GM21390 (cell line): ENCODE measurements at regions not wholly inside any gene's neighbourhood (a gene's known extent, or its start where the extent isn't known, plus 50 kb on each side); places are given as distances from the start of the nearest gene placed in this dataset.

Source experiments
- ATAC-seq: cut with Tn5 transposase; IDR thresholded peaks from one replicate; pipeline ENCODE4 v1.9.1; 2021; ENCODE audit not compliant: unreplicated experiment

DNA sequence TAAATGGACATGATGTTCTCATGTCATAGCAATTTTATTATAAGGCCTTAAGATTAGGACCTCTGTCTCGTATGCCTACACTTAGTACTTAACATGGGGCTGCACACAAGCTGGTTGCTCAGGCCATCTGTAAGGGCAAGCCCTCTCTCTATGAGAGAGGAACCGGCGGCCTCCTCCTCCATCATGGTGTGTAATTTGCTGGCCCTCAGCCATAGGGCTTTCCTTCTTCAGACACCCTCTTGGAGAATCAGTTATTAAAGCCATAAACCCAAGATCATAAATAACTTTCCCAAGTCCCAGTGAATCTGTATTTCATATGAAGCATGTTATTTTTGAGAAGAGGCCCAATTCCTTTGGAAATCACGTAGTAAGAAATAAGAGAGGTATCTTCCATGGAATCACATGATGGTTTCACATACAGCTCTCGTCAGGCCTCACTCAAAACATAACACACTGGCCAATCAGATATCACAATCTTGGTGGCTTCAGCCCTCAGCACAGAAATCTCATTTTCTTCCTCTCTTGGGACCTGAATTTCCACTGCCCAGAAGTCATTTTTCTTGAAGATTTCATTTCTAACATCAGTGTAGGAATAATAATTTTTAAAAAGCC, 92.6 kb downstream of the RDH14 start:
- ATAC-seq = no peak

DNA sequence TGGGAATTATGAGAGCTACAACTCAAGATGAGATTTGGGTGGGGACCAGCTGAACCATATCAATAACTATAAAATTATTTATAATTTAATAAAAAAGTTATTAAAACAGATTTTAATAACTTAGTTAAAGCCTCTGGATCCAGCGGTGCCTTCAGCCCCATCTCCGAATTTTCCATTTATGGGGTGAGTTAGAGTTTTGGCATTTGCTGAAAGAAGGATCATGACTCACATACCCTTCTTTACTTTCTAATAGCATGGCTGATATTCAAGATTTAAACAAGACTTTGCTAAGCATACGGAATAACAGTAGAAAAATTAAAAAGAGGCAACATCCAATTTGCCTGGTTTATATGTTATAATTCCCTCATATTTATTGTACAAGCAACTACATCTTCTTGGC, 94.5 kb downstream of the RDH14 start:
- no peak for ATAC-seq

DNA sequence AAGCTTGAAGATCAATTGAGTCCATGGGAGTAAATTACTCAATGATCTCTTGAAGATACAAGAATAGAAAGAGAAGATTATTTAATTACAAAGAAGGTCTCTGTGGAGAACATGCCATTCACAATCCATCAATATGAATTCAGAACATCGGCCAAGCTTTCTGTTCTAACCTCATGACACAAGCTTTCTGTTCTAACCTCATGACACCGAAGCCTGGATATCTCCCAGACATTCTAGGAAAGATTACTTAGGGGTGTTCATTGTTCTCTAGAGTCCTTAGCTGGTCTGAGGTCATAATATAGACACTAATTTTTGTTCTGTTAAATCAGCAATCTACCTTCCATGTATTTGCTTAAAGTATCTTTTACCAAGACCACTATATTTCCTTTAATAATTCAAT, 95.5 kb downstream of the RDH14 start:
- ATAC-seq = no peak

DNA sequence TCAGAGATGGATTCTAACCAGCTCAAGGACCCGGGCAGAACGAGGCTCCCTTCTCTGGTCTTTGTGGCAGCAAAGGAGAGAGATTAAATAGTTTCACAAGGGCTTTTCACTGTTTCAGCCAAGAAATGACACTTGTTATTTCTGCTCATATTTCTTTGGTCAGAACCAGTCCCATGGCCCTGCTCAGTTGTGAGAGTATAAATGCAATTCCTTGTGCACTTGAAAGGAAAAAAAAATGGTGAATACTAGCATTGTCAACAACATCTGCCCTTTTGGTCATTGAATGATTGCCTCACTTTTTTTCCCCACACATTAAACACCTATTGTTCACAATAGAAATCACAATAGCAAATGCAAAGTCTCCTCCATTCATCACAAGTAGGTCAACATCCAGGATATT, 104.4 kb downstream of the RDH14 start:
- ATAC-seq = no peak

DNA sequence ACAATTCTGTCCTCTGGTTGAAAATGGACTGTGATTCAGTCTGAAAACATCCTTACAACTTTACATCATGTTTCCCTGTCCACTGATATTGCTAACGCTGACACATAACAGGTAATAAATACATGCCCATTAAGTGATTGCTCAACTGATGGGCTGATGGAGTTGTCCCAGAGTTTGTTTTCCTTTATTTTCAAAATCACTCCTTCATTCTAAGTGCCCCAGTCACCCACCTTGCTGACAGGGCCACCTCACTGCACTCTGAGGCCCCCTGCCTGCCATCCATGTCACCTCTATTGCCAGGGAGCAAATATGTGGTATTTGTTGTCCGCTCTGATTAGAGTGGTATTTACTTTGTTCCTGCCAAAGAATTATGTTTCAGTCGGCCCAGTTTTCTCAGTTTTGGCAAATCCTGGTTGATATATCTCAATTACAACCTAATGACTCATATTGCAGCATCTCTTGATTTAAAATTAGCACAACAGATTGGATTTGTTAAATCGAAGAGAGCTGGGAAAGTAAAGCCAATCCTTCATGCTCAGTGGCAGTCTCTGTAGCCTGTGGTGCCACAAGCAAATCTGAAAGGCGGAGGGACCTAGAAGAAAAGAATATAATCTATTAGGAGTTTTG, 105.1 kb downstream of the RDH14 start:
- ATAC-seq = no peak

DNA sequence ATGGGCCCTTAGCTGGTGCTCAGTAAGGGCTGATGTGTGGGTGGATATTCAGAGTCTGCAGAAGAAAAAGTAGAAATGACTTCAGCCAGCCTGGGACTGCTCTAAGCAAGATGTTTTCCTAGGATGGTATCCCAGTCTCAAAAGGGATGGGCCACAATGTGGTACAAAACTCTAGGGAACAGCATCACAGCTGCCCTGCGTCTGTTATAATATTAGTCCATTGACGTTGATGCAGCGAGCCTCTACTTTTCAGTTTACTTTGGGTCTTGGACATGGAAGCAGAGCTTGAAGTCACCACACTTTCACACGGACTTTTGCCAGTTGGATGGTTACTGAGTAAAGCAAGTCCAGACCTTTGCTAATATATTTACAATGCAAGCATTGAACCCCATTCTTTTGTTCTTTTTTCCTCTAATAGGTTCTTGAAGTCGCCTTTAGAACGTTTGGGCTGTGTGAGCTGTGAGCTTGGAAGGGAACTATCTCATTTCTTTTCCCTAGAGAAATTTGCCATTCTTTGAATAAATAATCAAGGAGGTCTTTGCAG, 105.7 kb downstream of the RDH14 start:
- ATAC-seq = no peak

DNA sequence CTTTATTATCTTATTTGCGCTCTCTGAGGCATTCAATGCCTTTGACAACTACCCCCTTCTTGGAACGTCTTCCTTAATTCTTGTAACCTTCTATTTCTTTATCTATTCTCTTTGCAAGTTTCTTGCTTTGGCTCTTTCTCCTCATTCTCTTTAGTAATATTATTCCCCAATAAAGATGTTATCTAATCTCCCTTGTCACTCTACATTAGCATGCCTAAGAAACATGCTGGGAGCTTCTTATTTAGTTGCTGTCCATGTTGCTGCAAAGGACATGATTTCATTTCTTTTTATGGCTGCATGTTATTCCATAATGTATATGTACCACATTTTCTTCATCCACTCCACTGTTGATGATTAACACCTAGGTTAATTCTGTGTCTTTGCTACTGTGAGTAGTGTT, 113.7 kb downstream of the RDH14 start:
- ATAC-seq = no peak

DNA sequence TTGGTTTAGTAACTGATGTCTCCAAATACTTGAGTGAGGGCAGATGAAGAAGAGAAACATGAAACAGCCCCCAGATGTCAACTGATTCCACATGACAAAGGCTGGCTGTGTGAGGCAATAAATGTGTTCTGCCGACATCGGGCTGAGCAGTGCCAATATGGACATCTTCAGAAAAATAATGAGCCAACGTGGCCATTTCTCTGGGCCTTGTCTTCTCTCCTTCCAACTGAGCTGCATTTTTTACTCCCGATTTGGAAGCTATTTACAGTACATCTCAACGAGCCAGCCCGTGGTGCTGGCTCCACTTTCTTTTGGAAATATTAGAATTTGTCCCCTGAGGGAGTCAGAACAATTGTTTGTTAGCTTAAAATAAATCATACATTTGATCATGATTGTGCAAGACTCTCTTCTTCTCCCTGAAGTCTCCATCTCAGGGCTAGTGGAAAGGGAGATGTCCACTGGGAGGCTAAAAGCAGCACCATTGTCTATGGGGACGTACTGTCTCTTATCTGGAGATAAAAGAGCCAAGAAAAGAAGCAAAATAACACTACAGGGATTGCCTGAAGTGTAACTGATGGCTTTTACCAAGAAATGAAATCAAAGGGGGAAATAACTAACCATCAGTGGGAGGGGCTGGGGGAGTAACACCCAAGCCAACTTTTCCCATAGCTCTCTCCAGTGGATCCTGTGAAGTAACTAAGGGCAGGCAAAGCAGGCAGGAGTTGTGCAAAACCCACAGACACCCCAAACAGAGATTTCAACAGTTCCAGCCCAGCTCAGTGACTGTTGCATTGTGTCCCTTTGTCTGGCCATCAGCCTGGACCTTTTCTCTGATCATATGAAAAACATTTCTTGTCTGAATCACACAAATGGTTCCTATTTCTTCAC, 114.8 kb downstream of the RDH14 start:
- ATAC-seq = no peak

DNA sequence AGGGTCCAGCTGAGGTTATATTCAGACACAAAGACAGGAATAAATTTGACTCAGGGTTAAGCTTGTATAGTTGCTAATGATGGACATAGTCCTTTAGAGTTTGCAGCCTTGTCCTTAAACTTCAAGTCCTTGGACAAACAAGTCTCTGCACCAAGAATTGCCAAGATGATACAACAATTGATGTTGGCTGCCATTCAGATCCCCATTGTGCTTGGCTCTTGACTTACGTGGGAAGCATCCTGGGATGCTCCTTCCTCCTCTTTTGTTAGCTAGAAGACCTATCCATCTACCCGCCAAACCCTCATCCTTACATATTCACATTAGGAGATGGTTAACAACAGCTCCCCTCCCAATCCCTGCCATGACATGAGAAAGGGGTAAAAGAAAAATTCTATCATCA, 115.6 kb downstream of the RDH14 start:
- no peak for ATAC-seq

DNA sequence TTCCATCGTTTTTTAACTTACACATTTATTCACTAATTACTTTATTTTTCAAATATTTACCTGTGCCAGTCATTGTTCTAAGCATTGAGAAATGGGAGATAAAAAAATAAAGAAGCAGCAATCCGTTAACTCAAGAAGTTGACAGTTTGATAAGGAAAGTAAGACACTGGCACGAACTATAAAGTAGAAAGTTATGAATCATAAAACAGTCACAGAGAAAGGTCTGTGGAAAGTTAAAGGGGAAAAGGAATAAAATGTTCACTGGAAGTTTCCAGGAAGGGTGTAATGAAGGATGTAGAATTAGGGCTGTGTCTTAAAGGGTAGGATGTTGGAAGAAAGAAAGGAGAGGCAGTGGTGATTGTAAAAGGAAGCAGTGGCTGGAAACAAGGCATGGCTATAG, 118.9 kb downstream of the RDH14 start:
- no peak for ATAC-seq

DNA sequence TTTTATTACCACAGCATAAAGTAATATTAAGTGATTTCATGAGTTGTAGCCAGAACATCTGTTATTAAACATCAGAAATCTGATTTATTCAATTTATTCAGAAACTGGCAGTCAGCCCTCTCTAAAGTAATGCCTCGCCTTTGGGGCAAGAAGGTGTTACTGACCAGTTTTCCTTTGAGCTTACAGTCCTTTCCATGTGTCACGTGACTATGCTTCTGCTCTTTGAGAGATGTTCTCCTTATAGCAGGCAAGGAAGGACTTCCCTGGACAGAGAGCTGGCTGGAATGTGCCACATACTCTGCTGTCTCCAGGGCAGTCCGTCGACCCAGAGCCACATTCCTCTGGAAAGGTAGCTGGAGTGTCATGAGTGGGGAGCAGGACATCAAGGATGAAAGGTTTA, 119.7 kb downstream of the RDH14 start:
- ATAC-seq = no peak

DNA sequence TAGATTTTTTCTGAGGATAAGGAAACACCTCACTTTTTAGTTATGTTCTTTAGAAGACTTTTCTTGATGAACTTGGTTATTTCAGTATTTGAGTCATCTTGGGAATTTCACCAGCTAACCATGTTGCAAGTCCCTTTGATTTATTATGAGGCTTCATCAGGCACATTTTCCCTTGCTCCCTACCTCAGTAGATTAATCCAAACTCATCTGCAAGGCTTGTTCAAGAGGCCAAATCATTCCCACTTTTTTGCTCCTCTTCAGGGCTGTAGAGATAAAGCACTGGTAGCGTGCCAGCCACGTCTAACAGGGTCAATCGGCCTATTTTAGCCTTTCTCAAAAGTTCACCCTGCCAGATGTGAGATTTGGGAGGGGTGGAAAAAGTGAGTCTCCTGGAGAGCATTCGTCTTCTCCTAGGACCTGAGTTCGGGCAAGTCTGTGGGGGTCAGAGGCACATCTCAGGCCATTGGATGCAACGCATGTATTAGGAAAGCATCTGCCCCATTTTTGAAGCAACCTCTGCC, 120.3 kb downstream of the RDH14 start:
- no peak for ATAC-seq

DNA sequence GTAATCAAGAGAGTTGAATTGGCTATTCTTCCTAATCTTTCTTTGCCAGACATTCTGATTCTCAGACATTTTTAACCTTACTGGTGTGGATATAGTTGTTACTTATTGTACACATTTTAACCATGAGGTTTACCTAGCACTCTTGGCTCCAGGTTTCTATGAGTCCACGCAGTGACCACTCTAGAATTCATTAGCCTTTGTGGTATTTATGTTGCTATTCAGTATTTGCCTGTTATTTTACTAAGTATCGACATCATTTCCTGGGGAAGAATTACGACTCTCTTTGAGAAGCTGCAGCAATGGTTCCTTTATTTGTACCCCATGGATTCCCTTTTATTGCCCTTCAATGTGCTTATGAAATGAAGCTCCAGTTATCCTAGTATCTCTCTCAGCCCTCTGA, 120.7 kb downstream of the RDH14 start:
- no peak for ATAC-seq

DNA sequence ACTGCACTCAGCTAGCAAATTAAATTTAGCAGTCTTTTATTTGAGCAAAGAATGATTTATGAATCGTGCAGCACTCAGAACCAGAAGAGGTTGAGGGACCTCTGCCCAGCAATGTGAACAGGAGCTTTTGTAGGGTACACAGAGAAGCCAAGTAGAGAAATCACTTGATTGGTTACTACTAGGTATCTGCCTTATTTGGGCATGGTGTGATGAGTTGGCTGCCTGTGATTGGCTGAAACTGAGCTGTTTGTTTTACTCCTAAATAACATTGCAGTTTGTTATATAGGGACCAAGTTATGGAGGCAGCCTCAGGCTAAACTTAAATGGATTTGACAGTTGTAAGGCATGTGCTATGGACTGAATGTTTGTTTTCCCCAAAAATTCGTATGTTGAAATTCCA, 122.5 kb downstream of the RDH14 start:
- ATAC-seq = no peak

DNA sequence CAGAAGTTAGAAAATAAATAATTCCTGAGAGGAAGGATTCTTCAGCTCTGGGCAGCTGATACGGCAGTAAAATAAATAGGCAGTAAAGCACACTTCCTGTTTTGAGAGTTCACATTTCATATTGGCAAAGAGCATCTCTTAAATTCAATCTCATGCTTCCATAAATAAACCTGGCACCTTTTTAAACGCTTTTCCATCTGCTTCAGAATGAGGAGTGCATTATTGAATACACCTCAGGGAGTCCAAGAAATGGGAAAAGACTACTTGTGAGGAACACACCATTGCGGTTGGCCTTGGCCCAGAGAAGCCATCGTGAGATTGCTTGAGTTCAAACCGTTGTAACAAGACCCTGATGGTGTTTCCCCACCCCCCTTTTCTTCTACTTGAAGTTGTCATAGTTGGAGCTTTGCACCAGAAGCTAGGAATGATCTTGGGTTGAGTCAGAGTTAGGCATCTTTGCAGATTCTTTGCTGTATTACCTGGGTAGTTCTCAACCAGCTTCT, 123.9 kb downstream of the RDH14 start:
- ATAC-seq = no peak

DNA sequence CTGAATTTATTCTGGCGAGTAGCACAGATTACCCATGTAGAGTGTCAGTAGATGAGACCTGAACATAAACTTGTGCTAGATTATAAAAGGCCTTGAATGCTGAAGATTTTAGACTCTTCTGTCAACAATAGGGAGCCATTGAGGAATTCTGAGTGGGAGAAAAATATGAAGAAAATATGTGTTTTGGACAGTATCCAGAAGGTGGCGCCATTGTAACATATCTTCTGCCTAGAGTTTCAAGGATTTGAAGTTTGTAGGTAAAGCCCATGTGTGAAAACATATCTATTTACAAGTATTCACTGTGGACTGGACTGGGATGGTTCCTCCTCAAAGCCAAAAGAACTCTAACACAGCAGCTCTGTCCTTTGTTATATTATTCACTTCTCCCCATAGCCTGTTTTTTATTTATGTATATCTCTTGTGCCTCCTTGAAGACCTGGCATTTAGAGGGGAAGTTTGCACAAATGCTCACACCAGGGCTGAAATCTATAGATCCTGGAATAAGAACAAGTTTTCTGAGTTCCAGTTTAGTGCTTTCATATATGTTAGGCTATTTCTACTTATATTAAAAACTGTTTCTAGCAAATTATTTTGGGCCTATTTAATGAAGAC, 124.9 kb downstream of the RDH14 start:
- no peak for ATAC-seq

DNA sequence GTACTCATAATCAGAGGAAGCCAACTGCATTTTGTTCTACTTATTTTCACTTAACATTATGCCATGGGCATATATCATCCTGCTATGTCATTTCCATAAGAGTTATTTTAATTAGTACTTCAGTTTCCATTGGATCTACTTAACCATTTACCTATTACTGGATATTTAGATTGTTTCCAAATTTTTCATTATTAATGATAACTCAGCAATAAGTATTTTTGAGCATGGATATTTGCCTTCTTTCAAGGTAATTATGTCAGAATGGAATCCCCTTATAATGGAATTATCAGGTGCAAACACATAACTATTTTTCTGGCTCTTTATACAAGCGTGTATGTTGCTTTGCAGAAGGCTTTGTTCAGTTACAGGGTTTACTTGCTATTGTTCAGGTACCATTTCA, 126.6 kb downstream of the RDH14 start:
- no peak for ATAC-seq

DNA sequence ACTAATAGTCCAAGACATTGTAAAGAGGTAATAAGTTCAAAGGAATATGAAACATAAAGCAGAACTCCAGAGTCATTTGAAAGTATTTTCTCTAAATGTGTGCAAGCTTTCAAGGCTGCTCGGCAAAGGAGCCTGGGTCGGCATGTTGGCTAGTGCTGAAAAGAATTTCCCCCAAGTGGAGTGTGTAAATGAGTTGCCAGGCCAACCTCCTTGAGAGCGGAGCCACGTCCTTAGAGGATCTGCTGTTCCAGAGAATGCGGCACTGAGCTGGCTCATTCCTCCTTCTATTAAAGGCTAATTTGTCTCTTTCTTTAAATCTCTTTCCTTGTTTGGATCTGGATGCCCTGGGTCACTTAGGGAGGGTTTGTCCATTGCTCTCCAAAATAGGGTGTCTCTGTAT, 127.5 kb downstream of the RDH14 start:
- no peak for ATAC-seq

DNA sequence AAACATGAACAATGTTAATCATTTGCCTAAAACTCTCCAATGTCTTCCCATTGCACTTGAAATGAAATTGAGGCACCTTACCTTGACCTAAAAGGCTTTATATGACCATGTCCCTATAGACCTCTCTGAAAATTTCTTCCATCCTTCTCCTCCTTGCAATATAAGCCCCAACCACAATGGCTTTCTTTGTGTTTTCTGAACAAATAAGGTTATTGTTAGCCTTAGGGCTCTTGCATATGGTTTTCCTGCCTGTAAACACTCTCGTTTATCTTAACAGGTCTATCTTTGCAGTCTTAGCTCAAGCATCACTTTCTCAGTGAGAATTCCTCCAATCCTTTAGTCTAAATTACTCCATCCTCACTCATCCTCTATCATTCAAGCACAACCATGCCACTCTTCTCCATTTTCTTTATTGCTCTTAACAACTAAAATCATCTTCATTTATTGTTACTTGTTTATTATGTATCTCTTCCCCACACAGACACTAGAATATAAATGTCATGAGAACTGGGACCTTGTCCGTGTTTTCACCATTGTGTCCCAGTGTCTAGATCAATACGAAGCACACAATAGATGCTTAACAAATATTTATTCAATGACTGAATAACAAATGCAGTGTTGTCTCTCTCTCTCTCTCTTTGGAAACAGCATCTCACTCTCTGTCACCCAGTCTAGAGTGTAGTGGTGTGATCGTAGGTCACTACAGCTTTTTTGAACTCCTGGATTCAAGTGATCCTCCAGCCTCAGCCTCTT, 129.3 kb downstream of the RDH14 start:
- no peak for ATAC-seq

DNA sequence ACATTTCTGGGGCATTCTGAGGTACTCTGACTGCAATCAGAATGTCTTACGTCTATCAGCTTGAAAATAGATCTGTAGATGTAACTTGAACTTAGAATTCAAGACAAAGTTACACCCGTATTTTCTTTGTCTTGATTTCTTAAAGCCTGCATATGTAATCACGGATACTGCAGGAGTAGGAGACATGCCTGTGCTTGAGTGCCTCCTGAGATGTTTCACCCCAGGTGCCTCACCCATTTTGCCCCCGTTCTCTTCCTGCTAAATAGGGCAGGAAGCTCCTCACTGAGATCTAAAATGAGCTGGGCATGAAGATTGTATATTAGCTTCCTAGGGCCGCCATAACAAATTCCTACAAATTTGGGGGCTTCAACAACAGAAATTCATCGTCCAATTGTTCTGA, 131.9 kb downstream of the RDH14 start:
- ATAC-seq = no peak
